ENCODE measurements at regions not wholly inside any gene's neighbourhood (a gene's known extent, or its start where the extent isn't known, plus 50 kb on each side); places are given as distances from the start of the nearest gene placed in this dataset.
A peak's percentile ranks its signal among the peaks of the same experiment; 100 is the strongest.

GRCh38 chr21:38181096-38181495 is 75.7 kb upstream of the KCNJ15 start:
- Histone ChIP-seq H3K4me3 (ENCODE audit: low read length) (no peak overlapping the region), H3K4me2 (ENCODE audit: low read length) (no peak overlapping the region), H3K27me3 (ENCODE audit: control insufficient read depth, insufficient read depth, low read length) (no peaks in the 10 kb centered on the region)

GRCh38 chr21:38182370-38182985 is 74.3 kb upstream of the KCNJ15 start:
- Histone ChIP-seq H3K4me1 (ENCODE audit: control insufficient read depth, insufficient read depth, low read length) (peaks cover 18% of the 10 kb centered on the region), H3K9me3 (replicated peaks; ENCODE audit: low read length) (no peaks in the 10 kb centered on the region)

More at GRCh38 chr21:38181096-38181495, 75.7 kb upstream of the KCNJ15 start:
- Histone ChIP-seq H3K9ac (ENCODE audit: low read depth, low read length) (peak overlapping the region; percentile 10), H3K9me3 (replicated peaks; ENCODE audit: low read length) (no peaks in the 10 kb centered on the region), H3K36me3 (ENCODE audit: insufficient read depth, low read length) (no peaks in the 10 kb centered on the region), H3K4me1 (ENCODE audit: control insufficient read depth, insufficient read depth, low read length) (peaks cover 18% of the 10 kb centered on the region)

GRCh38 chr21:38183961-38184360 is 72.8 kb upstream of the KCNJ15 start:
- no peaks in the 10 kb centered on the region for H3K36me3 ChIP-seq (ENCODE audit: insufficient read depth, low read length)
- H3K4me2 ChIP-seq (ENCODE audit: low read length) = no peak overlapping the region
- H3K4me3 ChIP-seq (ENCODE audit: low read length) = no peak overlapping the region
- peaks cover 16% of the 10 kb centered on the region for H3K4me1 ChIP-seq (ENCODE audit: control insufficient read depth, insufficient read depth, low read length)
- H3K9ac ChIP-seq (ENCODE audit: low read depth, low read length) = no peak overlapping the region
- no peaks in the 10 kb centered on the region for H3K9me3 ChIP-seq (replicated peaks; ENCODE audit: low read length)
- no peaks in the 10 kb centered on the region for H3K27me3 ChIP-seq (ENCODE audit: control insufficient read depth, insufficient read depth, low read length)

More at GRCh38 chr21:38182370-38182985, 74.3 kb upstream of the KCNJ15 start:
- H3K4me3 ChIP-seq (ENCODE audit: low read length) = no peak overlapping the region
- no peaks in the 10 kb centered on the region for H3K36me3 ChIP-seq (ENCODE audit: insufficient read depth, low read length)
- no peak overlapping the region for H3K4me2 ChIP-seq (ENCODE audit: low read length)
- no peak overlapping the region for H3K9ac ChIP-seq (ENCODE audit: low read depth, low read length)
- H3K27me3 ChIP-seq (ENCODE audit: control insufficient read depth, insufficient read depth, low read length) = no peaks in the 10 kb centered on the region

GRCh38 chr21:38186661-38187270 is 70.0 kb upstream of the KCNJ15 start:
- no peaks in the 10 kb centered on the region for H3K9me3 ChIP-seq (replicated peaks; ENCODE audit: low read length)
- no peak overlapping the region for H3K4me2 ChIP-seq (ENCODE audit: low read length)
- no peaks in the 10 kb centered on the region for H3K27me3 ChIP-seq (ENCODE audit: control insufficient read depth, insufficient read depth, low read length)
- H3K9ac ChIP-seq (ENCODE audit: low read depth, low read length) = no peak overlapping the region
- no peaks in the 10 kb centered on the region for H3K4me1 ChIP-seq (ENCODE audit: control insufficient read depth, insufficient read depth, low read length)
- H3K4me3 ChIP-seq (ENCODE audit: low read length) = no peak overlapping the region
- no peaks in the 10 kb centered on the region for H3K36me3 ChIP-seq (ENCODE audit: insufficient read depth, low read length)

GRCh38 chr21:38188037-38188436 is 68.8 kb upstream of the KCNJ15 start:
- no peaks in the 10 kb centered on the region for H3K4me1 ChIP-seq (ENCODE audit: control insufficient read depth, insufficient read depth, low read length)
- no peak overlapping the region for H3K4me2 ChIP-seq (ENCODE audit: low read length)
- no peaks in the 10 kb centered on the region for H3K27me3 ChIP-seq (ENCODE audit: control insufficient read depth, insufficient read depth, low read length)
- no peaks in the 10 kb centered on the region for H3K36me3 ChIP-seq (ENCODE audit: insufficient read depth, low read length)
- H3K4me3 ChIP-seq (ENCODE audit: low read length) = no peak overlapping the region
- no peaks in the 10 kb centered on the region for H3K9me3 ChIP-seq (replicated peaks; ENCODE audit: low read length)
- H3K9ac ChIP-seq (ENCODE audit: low read depth, low read length) = no peak overlapping the region

- Histone ChIP-seq H3K27me3 (ENCODE audit: control insufficient read depth, insufficient read depth, low read length) (no peaks in the 10 kb centered on the region), H3K9ac (ENCODE audit: low read depth, low read length) (no peak overlapping the region), H3K4me1 (ENCODE audit: control insufficient read depth, insufficient read depth, low read length) (no peaks in the 10 kb centered on the region), H3K4me2 (ENCODE audit: low read length) (no peak overlapping the region), H3K4me3 (ENCODE audit: low read length) (no peak overlapping the region), H3K9me3 (replicated peaks; ENCODE audit: low read length) (peaks cover 5% of the 10 kb centered on the region), H3K36me3 (ENCODE audit: insufficient read depth, low read length) (no peaks in the 10 kb centered on the region)
Observed at GRCh38 chr21:38196036-38196435, 60.8 kb upstream of the KCNJ15 start.

GRCh38 chr21:38202811-38203210 is 54.0 kb upstream of the KCNJ15 start:
- H3K4me3 ChIP-seq (ENCODE audit: low read length) = no peak overlapping the region
- H3K4me2 ChIP-seq (ENCODE audit: low read length) = no peak overlapping the region
- peaks cover 7% of the 10 kb centered on the region for H3K27me3 ChIP-seq (ENCODE audit: control insufficient read depth, insufficient read depth, low read length)
- H3K9ac ChIP-seq (ENCODE audit: low read depth, low read length) = no peak overlapping the region
- H3K4me1 ChIP-seq (ENCODE audit: control insufficient read depth, insufficient read depth, low read length) = no peaks in the 10 kb centered on the region
- no peaks in the 10 kb centered on the region for H3K36me3 ChIP-seq (ENCODE audit: insufficient read depth, low read length)
- no peaks in the 10 kb centered on the region for H3K9me3 ChIP-seq (replicated peaks; ENCODE audit: low read length)

GRCh38 chr21:38203229-38203628 is 53.6 kb upstream of the KCNJ15 start:
- no peak overlapping the region for H3K4me2 ChIP-seq (ENCODE audit: low read length)
- no peaks in the 10 kb centered on the region for H3K36me3 ChIP-seq (ENCODE audit: insufficient read depth, low read length)
- H3K4me3 ChIP-seq (ENCODE audit: low read length) = no peak overlapping the region
- no peaks in the 10 kb centered on the region for H3K4me1 ChIP-seq (ENCODE audit: control insufficient read depth, insufficient read depth, low read length)
- no peaks in the 10 kb centered on the region for H3K9me3 ChIP-seq (replicated peaks; ENCODE audit: low read length)
- H3K9ac ChIP-seq (ENCODE audit: low read depth, low read length) = no peak overlapping the region
- H3K27me3 ChIP-seq (ENCODE audit: control insufficient read depth, insufficient read depth, low read length) = peaks cover 7% of the 10 kb centered on the region

- no peaks in the 10 kb centered on the region for H3K9me3 ChIP-seq (replicated peaks; ENCODE audit: low read length)
- no peak overlapping the region for H3K9ac ChIP-seq (ENCODE audit: low read depth, low read length)
- H3K4me2 ChIP-seq (ENCODE audit: low read length) = no peak overlapping the region
- no peaks in the 10 kb centered on the region for H3K4me1 ChIP-seq (ENCODE audit: control insufficient read depth, insufficient read depth, low read length)
- peaks cover 7% of the 10 kb centered on the region for H3K27me3 ChIP-seq (ENCODE audit: control insufficient read depth, insufficient read depth, low read length)
- H3K36me3 ChIP-seq (ENCODE audit: insufficient read depth, low read length) = no peaks in the 10 kb centered on the region
- H3K4me3 ChIP-seq (ENCODE audit: low read length) = no peak overlapping the region
Observed at GRCh38 chr21:38205940-38206339, 50.9 kb upstream of the KCNJ15 start.

- H3K9me3 ChIP-seq (replicated peaks; ENCODE audit: low read length) = no peaks in the 10 kb centered on the region
- no peaks in the 10 kb centered on the region for H3K36me3 ChIP-seq (ENCODE audit: insufficient read depth, low read length)
- H3K27me3 ChIP-seq (ENCODE audit: control insufficient read depth, insufficient read depth, low read length) = peaks cover 7% of the 10 kb centered on the region
- no peak overlapping the region for H3K9ac ChIP-seq (ENCODE audit: low read depth, low read length)
- H3K4me3 ChIP-seq (ENCODE audit: low read length) = no peak overlapping the region
- H3K4me2 ChIP-seq (ENCODE audit: low read length) = no peak overlapping the region
- H3K4me1 ChIP-seq (ENCODE audit: control insufficient read depth, insufficient read depth, low read length) = no peaks in the 10 kb centered on the region
Observed at GRCh38 chr21:38206646-38207045, 50.1 kb upstream of the KCNJ15 start.

All from skeletal muscle satellite cell (primary cell).